WTC11 (cell line): ENCODE measurements at regions not wholly inside any gene's neighbourhood (a gene's known extent, or its start where the extent isn't known, plus 50 kb on each side); places are given as distances from the start of the nearest gene placed in this dataset.

Experiments
- ATAC-seq: fragments of 200-7000 bp; cut with Tn5 transposase; 2 replicates; pipeline ENCODE4 v1.10.0; 2021; ENCODE audit warnings: mild to moderate bottlenecking, moderate library complexity
- CTCF ChIA-PET: fragments of 300-600 bp; sonication (Branson Sonifier 250); formaldehyde crosslinking; loops from one replicate; lab custom pipeline; 2021; ENCODE audit warnings: antibody characterized with exemption; lab: Charles Lee
- POLR2A ChIA-PET: fragments of 350-600 bp; sonication (Branson Sonifier 250); formaldehyde crosslinking; loops from one replicate; lab custom pipeline; 2021; ENCODE audit warnings: antibody characterized with exemption; lab: Charles Lee
- DNase-seq: peaks from one replicate; pipeline ENCODE4 v3.0.0; 2021; ENCODE audit warnings: low spot score
- H3K27ac Mint-ChIP-seq: 2 replicates; pipeline ENCODE4 v1.8.0; 2021; ENCODE audit warnings: mixed read lengths
- H3K27me3 Mint-ChIP-seq: 2 replicates; pipeline ENCODE4 v1.8.0; 2021; ENCODE audit warnings: low read depth, mild to moderate bottlenecking, moderate library complexity, mixed read lengths
- H3K36me3 Mint-ChIP-seq: 2 replicates; pipeline ENCODE4 v1.8.0; 2021; ENCODE audit warnings: mixed read lengths
- H3K4me1 Mint-ChIP-seq: 2 replicates; pipeline ENCODE4 v1.8.0; 2022; ENCODE audit warnings: mixed read lengths
- H3K4me3 Mint-ChIP-seq: 2 replicates; pipeline ENCODE4 v1.8.0; 2021; ENCODE audit warnings: mild to moderate bottlenecking, moderate library complexity, mixed read lengths
- H3K9me3 Mint-ChIP-seq: 2 replicates; pipeline ENCODE4 v1.8.0; 2021; ENCODE audit warnings: mixed read lengths
- ATF6 ChIP-seq: sonication (generic); formaldehyde crosslinking; IDR thresholded peaks from 2 replicates; pipeline ENCODE4 v1.8.1; 2023; ENCODE audit warnings: mild to moderate bottlenecking, missing genetic modification reagents
- FOXK1 ChIP-seq: sonication (generic); formaldehyde crosslinking; IDR thresholded peaks from 2 replicates; pipeline ENCODE4 v1.8.0; 2022; ENCODE audit warnings: mild to moderate bottlenecking, moderate library complexity, missing genetic modification reagents
- FOXP1 ChIP-seq: sonication (generic); formaldehyde crosslinking; IDR thresholded peaks from 2 replicates; pipeline ENCODE4 v1.8.0; 2022; ENCODE audit warnings: missing genetic modification reagents, mild to moderate bottlenecking, moderate library complexity, borderline replicate concordance
- MYBL2 ChIP-seq: sonication (generic); formaldehyde crosslinking; IDR thresholded peaks from 2 replicates; pipeline ENCODE4 v1.8.1; 2023; ENCODE audit warnings: mild to moderate bottlenecking, moderate library complexity, missing genetic modification reagents
- NFYB ChIP-seq: sonication (generic); formaldehyde crosslinking; conservative IDR thresholded peaks from 2 replicates; pipeline ENCODE4 v1.8.0; 2022; ENCODE audit warnings: low read depth, missing genetic modification reagents
- OVOL2 ChIP-seq: fragments of 250-450 bp; sonication (Bioruptor Pico); IDR thresholded peaks from 2 replicates; pipeline ENCODE4 v1.9.0; 2021; ENCODE audit warnings: mild to moderate bottlenecking, borderline replicate concordance
- TEAD1 ChIP-seq: sonication (generic); formaldehyde crosslinking; IDR thresholded peaks from 2 replicates; pipeline ENCODE4 v1.8.0; 2022; ENCODE audit warnings: mild to moderate bottlenecking, missing genetic modification reagents
- TEAD4 ChIP-seq: sonication (generic); formaldehyde crosslinking; IDR thresholded peaks from 2 replicates; pipeline ENCODE4 v1.8.0; 2022; ENCODE audit warnings: mild to moderate bottlenecking, missing genetic modification reagents
- TP53 ChIP-seq: sonication (generic); formaldehyde crosslinking; IDR thresholded peaks from 2 replicates; pipeline ENCODE4 v1.8.1; 2023; ENCODE audit warnings: mild to moderate bottlenecking, missing genetic modification reagents
- ZBTB21 ChIP-seq: sonication (generic); formaldehyde crosslinking; IDR thresholded peaks from 2 replicates; pipeline ENCODE4 v1.8.1; 2023; ENCODE audit warnings: mild to moderate bottlenecking, missing genetic modification reagents, borderline replicate concordance
- ZNF317 ChIP-seq: sonication (generic); formaldehyde crosslinking; IDR thresholded peaks from 2 replicates; pipeline ENCODE4 v1.8.1; 2023; ENCODE audit warnings: low read depth, mild to moderate bottlenecking, moderate library complexity, missing genetic modification reagents, borderline replicate concordance
- ZNF671 ChIP-seq: fragments of 250-450 bp; sonication (Bioruptor Pico); IDR thresholded peaks from 2 replicates; pipeline ENCODE4 v1.8.0; 2021; ENCODE audit warnings: mild to moderate bottlenecking
- TF ChIP-seq, protein P1 (sequence below): fragments of 250-450 bp; sonication (Bioruptor Pico); IDR thresholded peaks from 2 replicates; pipeline ENCODE4 v1.9.0; 2021; ENCODE audit warnings: mild to moderate bottlenecking, borderline replicate concordance
- TF ChIP-seq, protein P2 (sequence below): sonication (generic); formaldehyde crosslinking; conservative IDR thresholded peaks from 2 replicates; pipeline ENCODE4 v1.8.1; 2023; ENCODE audit warnings: mild to moderate bottlenecking, low read depth, missing genetic modification reagents, moderate library complexity
- TF ChIP-seq, protein P3 (sequence below): sonication (generic); formaldehyde crosslinking; IDR thresholded peaks from 2 replicates; pipeline ENCODE4 v1.8.1; 2022; ENCODE audit warnings: missing genetic modification reagents, borderline replicate concordance
- TF ChIP-seq, protein P4 (sequence below): sonication (generic); formaldehyde crosslinking; IDR thresholded peaks from 2 replicates; pipeline ENCODE4 v1.8.1; 2023; ENCODE audit warnings: mild to moderate bottlenecking, missing genetic modification reagents, moderate library complexity
- TF ChIP-seq, protein P5 (sequence below): sonication (generic); formaldehyde crosslinking; IDR thresholded peaks from 2 replicates; pipeline ENCODE4 v1.8.0; 2022; ENCODE audit warnings: mild to moderate bottlenecking, missing genetic modification reagents

DNA sequence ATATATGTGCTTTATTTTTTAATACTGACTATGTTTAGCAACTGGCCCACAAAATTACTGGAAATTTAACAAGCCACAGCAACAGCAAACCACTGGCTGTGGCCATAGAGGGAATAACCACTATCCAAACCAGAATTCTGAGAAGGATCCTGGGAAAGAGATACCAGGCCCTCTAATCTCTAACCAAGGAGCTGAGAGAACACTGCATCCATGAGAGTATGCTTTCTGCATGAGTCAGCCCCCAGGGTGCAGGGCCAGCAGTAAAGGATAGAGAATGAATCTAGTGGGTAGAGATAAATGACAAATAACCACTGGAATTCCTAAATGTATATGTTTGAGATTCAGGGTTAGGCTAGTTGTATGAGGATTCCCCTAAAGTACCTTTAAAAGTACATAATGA, 221.8 kb downstream of the KIT start:
- Mint-ChIP-seq H3K27me3 (peaks cover 4% of the 10 kb centered on the region; the same call in 1 of the 2 replicates), H3K4me3 (no peak overlapping the region), H3K36me3 (no peaks in the 10 kb centered on the region), H3K9me3 (0 out of 2 replicates have a peak, but pooled peaks cover 8% of the 10 kb centered on the region), H3K27ac (no peak overlapping the region), H3K4me1 (peaks cover 5% of the 10 kb centered on the region; the same call in 1 of the 2 replicates)
- ATAC-seq (no peak), DNase-seq (no peak)
- no peak for TF ChIP-seq ZBTB21 (CRISPR knock-in tag)
- no peak for TF ChIP-seq ZNF671
- TF ChIP-seq, protein P1, sequence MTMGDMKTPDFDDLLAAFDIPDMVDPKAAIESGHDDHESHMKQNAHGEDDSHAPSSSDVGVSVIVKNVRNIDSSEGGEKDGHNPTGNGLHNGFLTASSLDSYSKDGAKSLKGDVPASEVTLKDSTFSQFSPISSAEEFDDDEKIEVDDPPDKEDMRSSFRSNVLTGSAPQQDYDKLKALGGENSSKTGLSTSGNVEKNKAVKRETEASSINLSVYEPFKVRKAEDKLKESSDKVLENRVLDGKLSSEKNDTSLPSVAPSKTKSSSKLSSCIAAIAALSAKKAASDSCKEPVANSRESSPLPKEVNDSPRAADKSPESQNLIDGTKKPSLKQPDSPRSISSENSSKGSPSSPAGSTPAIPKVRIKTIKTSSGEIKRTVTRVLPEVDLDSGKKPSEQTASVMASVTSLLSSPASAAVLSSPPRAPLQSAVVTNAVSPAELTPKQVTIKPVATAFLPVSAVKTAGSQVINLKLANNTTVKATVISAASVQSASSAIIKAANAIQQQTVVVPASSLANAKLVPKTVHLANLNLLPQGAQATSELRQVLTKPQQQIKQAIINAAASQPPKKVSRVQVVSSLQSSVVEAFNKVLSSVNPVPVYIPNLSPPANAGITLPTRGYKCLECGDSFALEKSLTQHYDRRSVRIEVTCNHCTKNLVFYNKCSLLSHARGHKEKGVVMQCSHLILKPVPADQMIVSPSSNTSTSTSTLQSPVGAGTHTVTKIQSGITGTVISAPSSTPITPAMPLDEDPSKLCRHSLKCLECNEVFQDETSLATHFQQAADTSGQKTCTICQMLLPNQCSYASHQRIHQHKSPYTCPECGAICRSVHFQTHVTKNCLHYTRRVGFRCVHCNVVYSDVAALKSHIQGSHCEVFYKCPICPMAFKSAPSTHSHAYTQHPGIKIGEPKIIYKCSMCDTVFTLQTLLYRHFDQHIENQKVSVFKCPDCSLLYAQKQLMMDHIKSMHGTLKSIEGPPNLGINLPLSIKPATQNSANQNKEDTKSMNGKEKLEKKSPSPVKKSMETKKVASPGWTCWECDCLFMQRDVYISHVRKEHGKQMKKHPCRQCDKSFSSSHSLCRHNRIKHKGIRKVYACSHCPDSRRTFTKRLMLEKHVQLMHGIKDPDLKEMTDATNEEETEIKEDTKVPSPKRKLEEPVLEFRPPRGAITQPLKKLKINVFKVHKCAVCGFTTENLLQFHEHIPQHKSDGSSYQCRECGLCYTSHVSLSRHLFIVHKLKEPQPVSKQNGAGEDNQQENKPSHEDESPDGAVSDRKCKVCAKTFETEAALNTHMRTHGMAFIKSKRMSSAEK (CRISPR knock-in tag): no peak
- TF ChIP-seq MYBL2 (CRISPR knock-in tag): no peak
- no peak for TF ChIP-seq TEAD4 (CRISPR knock-in tag)
- TF ChIP-seq, protein P2, sequence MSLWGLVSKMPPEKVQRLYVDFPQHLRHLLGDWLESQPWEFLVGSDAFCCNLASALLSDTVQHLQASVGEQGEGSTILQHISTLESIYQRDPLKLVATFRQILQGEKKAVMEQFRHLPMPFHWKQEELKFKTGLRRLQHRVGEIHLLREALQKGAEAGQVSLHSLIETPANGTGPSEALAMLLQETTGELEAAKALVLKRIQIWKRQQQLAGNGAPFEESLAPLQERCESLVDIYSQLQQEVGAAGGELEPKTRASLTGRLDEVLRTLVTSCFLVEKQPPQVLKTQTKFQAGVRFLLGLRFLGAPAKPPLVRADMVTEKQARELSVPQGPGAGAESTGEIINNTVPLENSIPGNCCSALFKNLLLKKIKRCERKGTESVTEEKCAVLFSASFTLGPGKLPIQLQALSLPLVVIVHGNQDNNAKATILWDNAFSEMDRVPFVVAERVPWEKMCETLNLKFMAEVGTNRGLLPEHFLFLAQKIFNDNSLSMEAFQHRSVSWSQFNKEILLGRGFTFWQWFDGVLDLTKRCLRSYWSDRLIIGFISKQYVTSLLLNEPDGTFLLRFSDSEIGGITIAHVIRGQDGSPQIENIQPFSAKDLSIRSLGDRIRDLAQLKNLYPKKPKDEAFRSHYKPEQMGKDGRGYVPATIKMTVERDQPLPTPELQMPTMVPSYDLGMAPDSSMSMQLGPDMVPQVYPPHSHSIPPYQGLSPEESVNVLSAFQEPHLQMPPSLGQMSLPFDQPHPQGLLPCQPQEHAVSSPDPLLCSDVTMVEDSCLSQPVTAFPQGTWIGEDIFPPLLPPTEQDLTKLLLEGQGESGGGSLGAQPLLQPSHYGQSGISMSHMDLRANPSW (CRISPR knock-in tag): no peak
- TF ChIP-seq OVOL2: no peak
- TF ChIP-seq, protein P3, sequence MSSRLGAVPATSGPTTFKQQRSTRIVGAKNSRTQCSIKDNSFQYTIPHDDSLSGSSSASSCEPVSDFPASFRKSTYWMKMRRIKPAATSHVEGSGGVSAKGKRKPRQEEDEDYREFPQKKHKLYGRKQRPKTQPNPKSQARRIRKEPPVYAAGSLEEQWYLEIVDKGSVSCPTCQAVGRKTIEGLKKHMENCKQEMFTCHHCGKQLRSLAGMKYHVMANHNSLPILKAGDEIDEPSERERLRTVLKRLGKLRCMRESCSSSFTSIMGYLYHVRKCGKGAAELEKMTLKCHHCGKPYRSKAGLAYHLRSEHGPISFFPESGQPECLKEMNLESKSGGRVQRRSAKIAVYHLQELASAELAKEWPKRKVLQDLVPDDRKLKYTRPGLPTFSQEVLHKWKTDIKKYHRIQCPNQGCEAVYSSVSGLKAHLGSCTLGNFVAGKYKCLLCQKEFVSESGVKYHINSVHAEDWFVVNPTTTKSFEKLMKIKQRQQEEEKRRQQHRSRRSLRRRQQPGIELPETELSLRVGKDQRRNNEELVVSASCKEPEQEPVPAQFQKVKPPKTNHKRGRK (CRISPR knock-in tag): no peak
- no peak for TF ChIP-seq FOXP1 (CRISPR knock-in tag)
- TF ChIP-seq, protein P4, sequence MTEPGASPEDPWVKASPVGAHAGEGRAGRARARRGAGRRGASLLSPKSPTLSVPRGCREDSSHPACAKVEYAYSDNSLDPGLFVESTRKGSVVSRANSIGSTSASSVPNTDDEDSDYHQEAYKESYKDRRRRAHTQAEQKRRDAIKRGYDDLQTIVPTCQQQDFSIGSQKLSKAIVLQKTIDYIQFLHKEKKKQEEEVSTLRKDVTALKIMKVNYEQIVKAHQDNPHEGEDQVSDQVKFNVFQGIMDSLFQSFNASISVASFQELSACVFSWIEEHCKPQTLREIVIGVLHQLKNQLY: no peak
- CTCF ChIA-PET: no interaction called here
- POLR2A ChIA-PET: no interaction called here

- ATAC-seq: no peak
- CTCF ChIA-PET: no interaction called here
- no peaks in the 10 kb centered on the region for H3K4me1 Mint-ChIP-seq
These were observed 219.2 kb downstream of the KIT start for GRCh38 chr4:54877006-54877405.

More at GRCh38 chr4:54877006-54877405, 219.2 kb downstream of the KIT start:
- POLR2A ChIA-PET: interaction anchor here (0.6 kb wide), 1 partner anchor 880 kb away, joined by 5 read pairs; no protein-coding TSS in a partner anchor
- Mint-ChIP-seq H3K27me3 (no peaks in the 10 kb centered on the region), H3K27ac (no peak overlapping the region), H3K4me3 (no peak overlapping the region), H3K9me3 (0 out of 2 replicates have a peak, but pooled peaks cover 8% of the 10 kb centered on the region), H3K36me3 (no peaks in the 10 kb centered on the region)
- TF ChIP-seq NFYB (CRISPR knock-in tag) (no peak), ZNF317 (CRISPR knock-in tag) (no peak), TP53 (CRISPR knock-in tag) (no peak), FOXK1 (CRISPR knock-in tag) (no peak), TEAD1 (no peak), ATF6 (CRISPR knock-in tag) (no peak)
- TF ChIP-seq, protein P4: no peak
- TF ChIP-seq, protein P5, sequence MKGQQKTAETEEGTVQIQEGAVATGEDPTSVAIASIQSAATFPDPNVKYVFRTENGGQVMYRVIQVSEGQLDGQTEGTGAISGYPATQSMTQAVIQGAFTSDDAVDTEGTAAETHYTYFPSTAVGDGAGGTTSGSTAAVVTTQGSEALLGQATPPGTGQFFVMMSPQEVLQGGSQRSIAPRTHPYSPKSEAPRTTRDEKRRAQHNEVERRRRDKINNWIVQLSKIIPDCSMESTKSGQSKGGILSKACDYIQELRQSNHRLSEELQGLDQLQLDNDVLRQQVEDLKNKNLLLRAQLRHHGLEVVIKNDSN: no peak
- no peak for DNase-seq
